Panc1 (cell line): ENCODE measurements at regions not wholly inside any gene's neighbourhood (a gene's known extent, or its start where the extent isn't known, plus 50 kb on each side); places are given as distances from the start of the nearest gene placed in this dataset.

Experiments
- ATAC-seq: fragments of 200-7000 bp; cut with Tn5 transposase; 2 replicates; pipeline ENCODE4 v1.9.1; 2020; ENCODE audit warnings: mild to moderate bottlenecking, moderate library complexity
- BruUV-seq: library from RNA; stranded (reverse); fragments of 400-500 nt; replicated peaks from 2 replicates; lab custom pipeline; 2021; lab: Mats Ljungman, UMichigan
- CTCF ChIA-PET: fragments of 300-600 bp; sonication (Branson Sonifier 250); formaldehyde crosslinking; loops from one replicate; lab custom pipeline; 2022; ENCODE audit warnings: antibody characterized with exemption; lab: Charles Lee
- POLR2A ChIA-PET: fragments of 300-600 bp; sonication (Branson Sonifier 250); formaldehyde crosslinking; loops from one replicate; lab custom pipeline; 2022; ENCODE audit warnings: antibody characterized with exemption; lab: Charles Lee
- DNase-seq: peaks from one replicate; pipeline ENCODE4 v3.0.0-alpha.2; 2010; ENCODE audit warnings: low read depth, low spot score
- H3K27ac ChIP-seq: 2 replicates; pipeline ENCODE4 v1.5.1; 2011; ENCODE audit warnings: mild to moderate bottlenecking, low read length, inconsistent platforms
- H3K27me3 ChIP-seq: fragments of 200-500 bp; sonication (Bioruptor generic); 2 replicates; pipeline ENCODE4 v1.6.0; 2014; ENCODE audit warnings: low read length, inconsistent platforms; ENCODE audit not compliant: control insufficient read depth, insufficient read depth
- H3K36me3 ChIP-seq: fragments of 200-500 bp; sonication (Bioruptor generic); 2 replicates; pipeline ENCODE4 v1.5.1; 2014; ENCODE audit warnings: inconsistent platforms, mild to moderate bottlenecking, low read length, moderate library complexity; ENCODE audit not compliant: control insufficient read depth, insufficient read depth
- H3K4me1 ChIP-seq: 2 replicates; pipeline ENCODE4 v1.5.1; 2011; ENCODE audit warnings: inconsistent platforms, mild to moderate bottlenecking, low read length, moderate library complexity; ENCODE audit not compliant: control insufficient read depth, insufficient read depth
- H3K4me3 ChIP-seq, 2 experiments: 2 replicates each; pipeline ENCODE4 v1.5.1; 2011 to 2012; ENCODE audit warnings: low read depth in 2 of 2, low read length in 2 of 2, mild to moderate bottlenecking in 2 of 2, inconsistent platforms in 1 of 2, moderate library complexity in 1 of 2
- H3K9me3 ChIP-seq: fragments of 200-500 bp; sonication (Bioruptor generic); 2 replicates; pipeline ENCODE4 v1.5.1; 2014; ENCODE audit warnings: low read depth, mild to moderate bottlenecking, inconsistent platforms, low read length, moderate library complexity; ENCODE audit not compliant: control insufficient read depth, insufficient read depth
- CTCF ChIP-seq: fragments of 450-650 bp; IDR thresholded peaks from 2 replicates; pipeline ENCODE4 v1.5.1; 2017; ENCODE audit warnings: mild to moderate bottlenecking
- POLR2AphosphoS5 ChIP-seq: IDR thresholded peaks from 2 replicates; pipeline ENCODE4 v1.6.1; 2012; ENCODE audit warnings: mild to moderate bottlenecking, low read depth, low read length, moderate library complexity
- REST ChIP-seq, 2 experiments: IDR thresholded peaks; 2 replicates each; pipeline ENCODE4 v1.6.1; 2011 to 2012; ENCODE audit warnings: low read depth in 2 of 2, control low read depth in 1 of 2, low read length in 1 of 2, mild to moderate bottlenecking in 1 of 2, moderate library complexity in 1 of 2; ENCODE audit not compliant: insufficient read depth in 1 of 2
- SIN3A ChIP-seq: IDR thresholded peaks from 2 replicates; pipeline ENCODE4 v1.6.1; 2012; ENCODE audit warnings: low read depth, mild to moderate bottlenecking, low read length, moderate library complexity, borderline replicate concordance; ENCODE audit not compliant: insufficient read depth
- TCF7L2 ChIP-seq: IDR thresholded peaks from 2 replicates; pipeline ENCODE4 v1.6.1; 2011; ENCODE audit warnings: mild to moderate bottlenecking, low read depth, low read length, inconsistent platforms
- in situ Hi-C: cut with HindIII; loops from 2 replicates; pipeline ENCODE4 v1.10.0; 2016; ENCODE audit warnings: low sequenced_read_pairs, low pct_unique_long_range_greater_than_20kb
- intact Hi-C: fragments of 100-400 bp; cut with micrococcal nuclease; formaldehyde crosslinking; loops from one replicate; pipeline ENCODE4 v1.10.0; 2022; ENCODE audit not compliant: unreplicated experiment

GRCh38 chr5:159411115-159411514 is 80.8 kb upstream of the IL12B start:
- H3K36me3 ChIP-seq, result no peaks in the 10 kb centered on the region
- H3K9me3 ChIP-seq, result no peaks in the 10 kb centered on the region
- no peaks in the 10 kb centered on the region for H3K4me1 ChIP-seq
- no TSS peak for BruUV-seq
- DNase-seq, result no peak
- H3K4me3 ChIP-seq, result no peak overlapping the region
- ChIA-PET CTCF (no interaction called here), POLR2A (no interaction called here)
- ATAC-seq, result no peak
- intact Hi-C loops (no loop called here), in situ Hi-C loops (no loop called here)
- no peak overlapping the region for H3K27ac ChIP-seq
- no peaks in the 10 kb centered on the region for H3K27me3 ChIP-seq
- TF ChIP-seq REST (IDR thresholded peaks at IDR 0.05; ENCODE audit: insufficient read depth in 1 of 2, low read depth in 2 of 2, low read length in 1 of 2) (no peak), SIN3A (no peak), POLR2AphosphoS5 (no peak), CTCF (no peak), TCF7L2 (no peak)

GRCh38 chr5:159412284-159413046 is 82.2 kb upstream of the IL12B start:
- in situ Hi-C loops, result no loop called here
- H3K27ac ChIP-seq, result no peak overlapping the region
- H3K4me3 ChIP-seq, result no peak overlapping the region
- no peaks in the 10 kb centered on the region for H3K4me1 ChIP-seq
- no peak for TF ChIP-seq REST (IDR thresholded peaks at IDR 0.05; ENCODE audit: insufficient read depth in 1 of 2, low read depth in 2 of 2, low read length in 1 of 2)
- TF ChIP-seq POLR2AphosphoS5, result no peak
- TF ChIP-seq CTCF, result no peak
- no peak for TF ChIP-seq TCF7L2
- no peak for TF ChIP-seq SIN3A
- H3K27me3 ChIP-seq, result no peaks in the 10 kb centered on the region
- CTCF ChIA-PET, result no interaction called here
- ATAC-seq (no peak), DNase-seq (no peak)
- intact Hi-C loops, result no loop called here
- POLR2A ChIA-PET, result no interaction called here
- no peaks in the 10 kb centered on the region for H3K36me3 ChIP-seq
- H3K9me3 ChIP-seq, result no peaks in the 10 kb centered on the region
- BruUV-seq, result no TSS peak
